ENCODE measurements at regions not wholly inside any gene's neighbourhood (a gene's known extent, or its start where the extent isn't known, plus 50 kb on each side); places are given as distances from the start of the nearest gene placed in this dataset.
A peak's percentile ranks its signal among the peaks of the same experiment; 100 is the strongest.

GRCh38 chr12:15272376-15272775, 49.9 kb upstream of the PTPRO start:
- H3K27ac ChIP-seq, result no peak overlapping the region
- FAIRE-seq (no peak), ATAC-seq (no peak), DNase-seq (ENCODE audit: low read depth in 1 of 2, low spot score in 1 of 2) (peak in 1 of 2 experiments; percentile 18)
- H3K4me3 ChIP-seq, result no peak overlapping the region
- 60% methylated on average over 4 of the region's 4 CpGs for WGBS (ENCODE audit: missing lambda C conversion rate)
- TF ChIP-seq MYC (IDR thresholded peaks at IDR 0.05; ENCODE audit: borderline replicate concordance, low read length) (no peak), MAX (IDR thresholded peaks at IDR 0.05) (no peak), RARB (CRISPR knock-in tag; IDR thresholded peaks at IDR 0.05) (no peak), MAZ (IDR thresholded peaks at IDR 0.05; ENCODE audit: borderline replicate concordance, low read depth, low read length) (no peak), HOXB5 (CRISPR knock-in tag; IDR thresholded peaks at IDR 0.05) (no peak), ZNF302 (CRISPR knock-in tag; IDR thresholded peaks at IDR 0.05) (no peak)
- no peaks in the 10 kb centered on the region for H3K9me3 ChIP-seq
- CTCF ChIA-PET, result interaction anchor here (0.8 to 2.5 kb wide), 2 partner anchors 51 to 253 kb away, joined by 3 to 7 read pairs; partner anchors contain the start of gene RERG
- POLR2A ChIA-PET, result no interaction called here
- no peak overlapping the region for H3K4me2 ChIP-seq
- peaks cover 15% of the 10 kb centered on the region; the same call in 2 of the 3 replicates for H3K4me1 ChIP-seq

Data from A549 (cell line).